RWPE2 (cell line): ENCODE measurements at regions not wholly inside any gene's neighbourhood (a gene's known extent, or its start where the extent isn't known, plus 50 kb on each side); places are given as distances from the start of the nearest gene placed in this dataset.

Experiments
- ATAC-seq: fragments of 200-7000 bp; cut with Tn5 transposase; 3 replicates; pipeline ENCODE4 v1.9.1; 2021; ENCODE audit warnings: low read depth
- DNase-seq: peaks from one replicate; pipeline ENCODE4 v3.0.0-alpha.2; 2020; ENCODE audit warnings: low spot score
- H3K27ac ChIP-seq: fragments of 450-650 bp; 2 replicates; pipeline ENCODE4 v1.5.1; 2017; ENCODE audit warnings: mild to moderate bottlenecking; ENCODE audit not compliant: poor library complexity, severe bottlenecking
- H3K27me3 ChIP-seq: fragments of 250-450 bp; sonication (Bioruptor Pico); 2 replicates; pipeline ENCODE4 v1.5.1; 2021; ENCODE audit warnings: mild to moderate bottlenecking, moderate library complexity; ENCODE audit not compliant: insufficient read depth, poor library complexity, severe bottlenecking
- H3K36me3 ChIP-seq: fragments of 250-450 bp; sonication (Bioruptor Pico); 2 replicates; pipeline ENCODE4 v1.5.1; 2020; ENCODE audit warnings: low read depth, mild to moderate bottlenecking, moderate library complexity
- H3K4me1 ChIP-seq: fragments of 250-450 bp; sonication (Bioruptor Pico); 2 replicates; pipeline ENCODE4 v1.5.1; 2021; ENCODE audit warnings: mild to moderate bottlenecking, moderate library complexity; ENCODE audit not compliant: insufficient read depth, poor library complexity, severe bottlenecking
- H3K4me3 ChIP-seq: fragments of 250-450 bp; sonication (Bioruptor Pico); 2 replicates; pipeline ENCODE4 v1.5.1; 2021; ENCODE audit warnings: mild to moderate bottlenecking, moderate library complexity; ENCODE audit not compliant: severe bottlenecking
- H3K9me3 ChIP-seq: fragments of 250-450 bp; sonication (Bioruptor Pico); 2 replicates; pipeline ENCODE4 v1.5.1; 2021; ENCODE audit warnings: mild to moderate bottlenecking, moderate library complexity; ENCODE audit not compliant: severe bottlenecking
- TF ChIP-seq, protein P1 (sequence below): fragments of 450-650 bp; IDR thresholded peaks from one replicate; pipeline ENCODE4 v1.5.1; 2017; ENCODE audit warnings: mild to moderate bottlenecking, moderate library complexity; ENCODE audit not compliant: poor library complexity, severe bottlenecking

DNA sequence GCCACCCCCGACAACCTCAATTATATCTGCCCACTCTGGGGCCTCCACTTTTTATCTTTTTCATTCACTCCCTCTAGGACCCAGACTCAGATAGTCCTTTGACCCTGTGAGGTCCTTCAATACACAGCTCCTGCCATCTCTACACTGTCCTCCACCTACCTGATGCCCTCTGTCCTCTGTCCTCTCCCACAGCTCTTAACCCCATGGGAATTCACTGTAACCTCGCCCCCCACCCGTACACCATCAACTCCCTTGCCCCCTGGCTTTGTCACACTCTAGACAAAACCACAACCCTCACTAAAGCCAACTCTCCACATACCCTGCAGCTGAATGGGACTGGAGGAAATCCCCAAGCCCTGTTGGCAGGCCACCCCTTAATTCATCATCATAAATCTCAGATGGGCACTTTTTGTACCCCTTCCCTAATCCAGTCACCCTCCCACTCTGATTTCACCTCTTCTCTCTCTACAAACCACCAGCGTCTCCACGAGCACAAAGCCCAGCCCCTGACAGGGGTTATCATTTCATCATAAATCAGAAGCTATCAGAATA is 52.3 kb upstream of the ENPP6 start:
- Histone ChIP-seq H3K9me3 (no peaks in the 10 kb centered on the region), H3K27me3 (no peaks in the 10 kb centered on the region), H3K36me3 (no peaks in the 10 kb centered on the region), H3K4me3 (no peak overlapping the region), H3K4me1 (peaks cover 22% of the 10 kb centered on the region), H3K27ac (no peak overlapping the region)
- TF ChIP-seq, protein P1, sequence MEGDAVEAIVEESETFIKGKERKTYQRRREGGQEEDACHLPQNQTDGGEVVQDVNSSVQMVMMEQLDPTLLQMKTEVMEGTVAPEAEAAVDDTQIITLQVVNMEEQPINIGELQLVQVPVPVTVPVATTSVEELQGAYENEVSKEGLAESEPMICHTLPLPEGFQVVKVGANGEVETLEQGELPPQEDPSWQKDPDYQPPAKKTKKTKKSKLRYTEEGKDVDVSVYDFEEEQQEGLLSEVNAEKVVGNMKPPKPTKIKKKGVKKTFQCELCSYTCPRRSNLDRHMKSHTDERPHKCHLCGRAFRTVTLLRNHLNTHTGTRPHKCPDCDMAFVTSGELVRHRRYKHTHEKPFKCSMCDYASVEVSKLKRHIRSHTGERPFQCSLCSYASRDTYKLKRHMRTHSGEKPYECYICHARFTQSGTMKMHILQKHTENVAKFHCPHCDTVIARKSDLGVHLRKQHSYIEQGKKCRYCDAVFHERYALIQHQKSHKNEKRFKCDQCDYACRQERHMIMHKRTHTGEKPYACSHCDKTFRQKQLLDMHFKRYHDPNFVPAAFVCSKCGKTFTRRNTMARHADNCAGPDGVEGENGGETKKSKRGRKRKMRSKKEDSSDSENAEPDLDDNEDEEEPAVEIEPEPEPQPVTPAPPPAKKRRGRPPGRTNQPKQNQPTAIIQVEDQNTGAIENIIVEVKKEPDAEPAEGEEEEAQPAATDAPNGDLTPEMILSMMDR = no peak
- no peak for DNase-seq
- no peak for ATAC-seq

DNA sequence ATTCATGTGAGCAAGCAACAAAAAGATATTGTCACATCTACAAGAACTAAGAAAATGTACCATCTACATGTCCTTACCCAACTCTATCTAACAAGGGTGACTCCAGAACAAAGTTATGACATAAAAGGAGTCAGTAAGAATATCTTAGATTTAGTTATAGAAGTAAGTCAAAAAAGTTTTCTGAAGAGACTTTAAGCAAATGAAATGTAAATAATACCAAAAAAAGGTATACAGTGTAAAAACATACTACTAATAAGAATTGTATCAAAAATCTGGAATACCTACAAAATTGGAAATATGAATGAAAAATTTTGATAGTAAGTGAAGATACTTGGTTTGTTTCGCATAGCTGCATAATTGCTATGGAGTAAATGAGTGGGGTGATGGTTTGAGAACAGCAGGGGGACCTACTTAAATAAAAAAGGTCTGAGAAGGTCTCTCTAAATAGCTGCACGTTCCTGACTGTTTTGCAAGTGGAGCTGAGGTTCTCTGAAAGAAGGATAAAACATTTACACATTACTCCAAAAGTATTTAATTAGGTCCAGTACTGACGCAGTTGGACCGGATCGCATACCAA is 51.0 kb upstream of the ENPP6 start:
- DNase-seq = no peak
- peaks cover 27% of the 10 kb centered on the region for H3K4me1 ChIP-seq
- H3K27ac ChIP-seq = peak overlapping the region; percentile 49
- H3K36me3 ChIP-seq = no peaks in the 10 kb centered on the region
- no peak overlapping the region for H3K4me3 ChIP-seq
- no peak for ATAC-seq
- TF ChIP-seq, protein P1 = no peak
- no peaks in the 10 kb centered on the region for H3K27me3 ChIP-seq
- no peaks in the 10 kb centered on the region for H3K9me3 ChIP-seq

DNA sequence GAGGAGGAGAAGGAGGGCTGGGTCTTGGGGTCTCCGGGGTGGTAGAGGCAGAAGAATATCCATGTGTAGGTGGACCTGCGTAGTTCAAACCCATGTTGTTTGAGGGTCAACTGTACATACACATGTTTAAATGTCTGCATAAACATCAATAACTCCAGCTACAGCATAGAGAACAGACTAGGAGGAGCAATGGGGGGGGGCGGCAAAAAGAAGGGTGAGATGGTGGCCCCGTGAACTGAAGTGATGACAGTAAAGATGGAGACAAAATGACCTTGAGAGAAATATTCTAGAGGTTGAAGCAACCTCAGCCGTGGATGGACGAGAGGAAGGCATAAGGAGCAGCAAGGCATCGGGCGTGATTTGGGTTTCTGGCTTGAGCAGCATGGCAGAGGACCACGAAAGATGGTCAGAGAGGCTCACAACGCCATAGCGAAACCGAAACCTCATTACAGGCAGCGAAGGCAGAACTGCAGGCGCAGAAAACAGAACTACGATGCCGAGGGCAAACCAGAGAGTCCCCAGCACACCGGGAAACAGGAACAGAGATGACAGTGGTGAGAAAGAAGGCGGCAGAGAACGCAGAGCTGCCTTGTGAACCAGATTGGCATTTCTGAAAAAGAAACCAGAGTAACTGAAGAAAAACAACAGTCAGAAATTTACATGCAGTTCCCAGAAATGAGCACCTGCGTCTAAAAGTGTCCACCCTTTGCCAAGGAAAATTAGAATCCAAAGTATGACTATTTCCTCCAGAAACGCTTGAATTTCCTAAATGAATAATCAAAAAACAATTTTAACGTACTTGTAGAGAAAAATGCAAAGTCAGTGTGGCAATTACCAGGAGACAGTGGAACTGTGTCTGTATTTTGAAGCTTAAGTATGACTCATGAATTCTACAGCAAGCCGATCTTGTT is 50.3 kb upstream of the ENPP6 start:
- DNase-seq (no peak), ATAC-seq (peak; percentile 64)
- no peaks in the 10 kb centered on the region for H3K36me3 ChIP-seq
- peaks cover 27% of the 10 kb centered on the region for H3K4me1 ChIP-seq
- TF ChIP-seq, protein P1 = no peak
- no peak overlapping the region for H3K4me3 ChIP-seq
- H3K27ac ChIP-seq = peak overlapping the region; percentile 49
- no peaks in the 10 kb centered on the region for H3K27me3 ChIP-seq
- H3K9me3 ChIP-seq = no peaks in the 10 kb centered on the region
